Omental fat pad (tissue), 3 donors: ENCODE measurements at regions not wholly inside any gene's neighbourhood (a gene's known extent, or its start where the extent isn't known, plus 50 kb on each side); places are given as distances from the start of the nearest gene placed in this dataset.

Experiments
- ATAC-seq: fragments of 150-250 bp; one replicate; pipeline ENCODE4 v1.9.1; 2016; ENCODE audit warnings: mild to moderate bottlenecking, moderate library complexity; ENCODE audit not compliant: low FRiP score
- DNase-seq: peaks from one replicate; pipeline ENCODE4 v3.0.0-alpha.2; 2019; ENCODE audit warnings: low spot score
- CTCF ChIP-seq, 3 donors: fragments of 450-650 bp; IDR thresholded peaks; one replicate each; pipeline ENCODE4 v1.5.1; 2016 to 2017; ENCODE audit warnings: antibody characterized with exemption in 3 of 3, mild to moderate bottlenecking in 3 of 3, moderate library complexity in 2 of 3

DNA sequence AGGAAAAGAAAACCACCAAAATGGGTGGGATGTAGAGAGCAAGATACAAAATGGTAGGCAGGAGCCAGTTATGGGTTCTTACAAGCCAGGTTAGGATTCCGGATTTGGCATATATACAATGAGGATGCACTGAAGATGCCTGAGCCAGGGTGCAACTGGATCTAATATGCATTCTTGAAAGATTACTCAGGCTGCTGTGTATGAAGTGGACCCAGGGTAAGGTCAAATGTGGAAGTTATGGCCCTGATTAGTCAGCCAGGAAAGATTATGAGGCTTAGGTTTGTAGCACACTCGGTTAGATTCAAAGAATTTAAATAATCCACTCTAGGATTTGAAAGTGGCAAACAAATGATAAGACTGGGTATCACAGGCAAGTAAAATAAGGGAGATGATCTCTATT, 1750.7 kb upstream of the FLRT2 start:
- ATAC-seq = no peak
- no peak for TF ChIP-seq CTCF (IDR thresholded peaks at IDR 0.05)
- DNase-seq = no peak

DNA sequence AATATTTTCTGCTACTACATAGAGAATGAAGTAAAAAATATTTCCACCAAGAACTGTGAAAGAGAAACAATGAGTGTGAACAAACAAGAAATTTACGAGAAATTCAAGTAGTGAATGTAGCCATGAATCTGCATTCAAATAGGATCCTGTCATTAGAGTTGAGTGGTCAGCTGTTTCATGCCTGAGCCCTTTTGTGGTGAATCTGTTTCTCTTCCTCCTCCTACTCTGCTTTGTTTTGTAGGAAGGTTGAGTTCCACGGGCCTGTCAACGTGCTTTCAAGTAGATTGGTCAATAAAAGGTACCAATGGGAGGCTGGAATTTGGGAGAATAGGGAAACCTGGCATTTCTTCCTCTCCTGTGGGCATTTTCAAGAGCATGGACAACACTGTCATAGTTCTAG, 1749.6 kb upstream of the FLRT2 start:
- ATAC-seq = no peak
- TF ChIP-seq CTCF (IDR thresholded peaks at IDR 0.05) = no peak
- DNase-seq = no peak

DNA sequence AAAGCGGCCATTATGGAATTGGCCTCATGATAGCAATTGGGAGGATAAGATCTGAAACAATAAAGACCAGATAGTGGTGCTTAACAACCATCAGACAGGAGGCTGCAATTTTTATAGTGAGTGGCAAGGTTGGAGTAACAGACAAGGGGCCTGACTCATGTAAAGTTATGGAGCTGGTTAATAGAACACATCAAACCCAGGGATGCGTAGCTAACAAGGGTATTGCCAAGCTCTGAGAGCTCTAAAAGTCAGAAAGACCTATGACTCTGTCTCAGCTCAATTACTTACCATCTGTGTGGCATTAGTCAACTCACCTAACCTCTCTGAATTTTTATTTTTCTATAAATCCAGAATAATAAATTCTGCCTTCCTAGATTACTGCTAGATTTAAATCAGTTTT, 1731.5 kb upstream of the FLRT2 start:
- DNase-seq (no peak), ATAC-seq (no peak)
- no peak for TF ChIP-seq CTCF (IDR thresholded peaks at IDR 0.05)

DNA sequence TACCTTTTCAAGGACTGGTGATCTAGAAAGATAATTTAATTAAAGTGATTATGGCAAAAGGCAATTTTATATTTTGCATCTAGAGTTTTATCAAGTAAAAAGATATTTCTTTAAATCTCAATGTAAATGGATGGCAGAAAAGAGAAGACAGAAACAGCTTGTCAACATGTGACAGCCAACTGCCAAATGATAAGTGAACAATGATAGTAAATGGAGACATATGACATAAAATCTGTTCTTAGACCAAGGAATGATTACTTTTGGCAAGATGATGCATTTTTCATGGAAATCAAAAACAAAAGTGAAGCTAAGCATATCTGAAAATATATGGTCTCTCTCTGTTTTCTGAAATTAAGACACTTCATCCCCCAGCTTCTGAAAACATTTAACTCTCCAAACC, 1730.7 kb upstream of the FLRT2 start:
- ATAC-seq = no peak
- no peak for TF ChIP-seq CTCF (IDR thresholded peaks at IDR 0.05)

DNA sequence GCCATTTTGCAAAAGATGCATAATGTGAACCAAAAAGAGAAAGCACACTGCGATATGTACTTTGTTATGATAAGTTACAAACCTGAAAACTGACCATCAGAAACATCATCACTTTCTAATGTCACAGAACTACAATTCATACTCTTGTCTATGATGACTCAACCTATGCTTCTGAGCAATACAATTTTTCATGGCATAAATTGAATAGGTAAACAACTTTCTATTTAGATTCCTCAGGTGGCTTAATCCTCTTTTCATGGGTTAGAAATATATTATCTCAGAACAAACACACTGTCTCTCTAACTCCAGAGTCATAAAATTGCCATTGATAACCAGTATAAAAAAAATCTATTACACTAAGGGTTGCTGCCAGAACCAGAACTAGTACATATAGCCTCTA, 1715.0 kb upstream of the FLRT2 start:
- no peak for TF ChIP-seq CTCF (IDR thresholded peaks at IDR 0.05)
- ATAC-seq = no peak
- DNase-seq = no peak

More for the DNA sequence above, 1730.7 kb upstream of the FLRT2 start:
- DNase-seq = no peak

DNA sequence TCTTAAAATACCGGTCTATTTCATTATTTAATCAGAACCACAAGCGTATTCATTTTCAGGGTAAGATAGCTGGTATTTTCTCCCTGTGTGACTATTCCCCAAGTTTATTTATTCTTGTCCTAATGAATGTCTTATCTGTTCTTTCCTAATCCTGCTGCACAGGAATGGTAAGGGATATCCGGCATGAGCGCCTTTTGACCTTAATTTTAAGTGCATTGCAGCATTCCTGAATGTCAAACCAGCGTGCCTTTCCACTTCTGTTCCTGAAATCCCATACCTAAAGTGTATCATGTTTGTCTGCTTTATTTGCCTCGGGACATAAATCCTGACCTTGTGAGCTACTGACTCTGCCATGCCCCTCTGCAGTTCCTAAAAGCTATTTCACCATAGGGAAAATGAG, 1713.2 kb upstream of the FLRT2 start:
- no peak for TF ChIP-seq CTCF (IDR thresholded peaks at IDR 0.05)
- ATAC-seq (no peak), DNase-seq (no peak)

GRCh38 chr14:83825843-83826242, 1704.1 kb upstream of the FLRT2 start:
- DNase-seq = no peak
- TF ChIP-seq CTCF (IDR thresholded peaks at IDR 0.05) = no peak
- ATAC-seq = no peak
